Panc1 (cell line): ENCODE measurements at regions not wholly inside any gene's neighbourhood (a gene's known extent, or its start where the extent isn't known, plus 50 kb on each side); places are given as distances from the start of the nearest gene placed in this dataset.

ENCODE experiments used
- ATAC-seq: fragments of 200-7000 bp; cut with Tn5 transposase; 2 replicates; pipeline ENCODE4 v1.9.1; 2020; ENCODE audit warnings: mild to moderate bottlenecking, moderate library complexity
- BruUV-seq: library from RNA; stranded (reverse); fragments of 400-500 nt; replicated peaks from 2 replicates; lab custom pipeline; 2021; lab: Mats Ljungman, UMichigan
- CTCF ChIA-PET: fragments of 300-600 bp; sonication (Branson Sonifier 250); formaldehyde crosslinking; loops from one replicate; lab custom pipeline; 2022; ENCODE audit warnings: antibody characterized with exemption; lab: Charles Lee
- POLR2A ChIA-PET: fragments of 300-600 bp; sonication (Branson Sonifier 250); formaldehyde crosslinking; loops from one replicate; lab custom pipeline; 2022; ENCODE audit warnings: antibody characterized with exemption; lab: Charles Lee
- DNase-seq: peaks from one replicate; pipeline ENCODE4 v3.0.0-alpha.2; 2010; ENCODE audit warnings: low read depth, low spot score
- H3K27ac ChIP-seq: 2 replicates; pipeline ENCODE4 v1.5.1; 2011; ENCODE audit warnings: mild to moderate bottlenecking, low read length, inconsistent platforms
- H3K27me3 ChIP-seq: fragments of 200-500 bp; sonication (Bioruptor generic); 2 replicates; pipeline ENCODE4 v1.6.0; 2014; ENCODE audit warnings: low read length, inconsistent platforms; ENCODE audit not compliant: control insufficient read depth, insufficient read depth
- H3K36me3 ChIP-seq: fragments of 200-500 bp; sonication (Bioruptor generic); 2 replicates; pipeline ENCODE4 v1.5.1; 2014; ENCODE audit warnings: inconsistent platforms, mild to moderate bottlenecking, low read length, moderate library complexity; ENCODE audit not compliant: control insufficient read depth, insufficient read depth
- H3K4me1 ChIP-seq: 2 replicates; pipeline ENCODE4 v1.5.1; 2011; ENCODE audit warnings: inconsistent platforms, mild to moderate bottlenecking, low read length, moderate library complexity; ENCODE audit not compliant: control insufficient read depth, insufficient read depth
- H3K4me3 ChIP-seq, 2 experiments: 2 replicates each; pipeline ENCODE4 v1.5.1; 2011 to 2012; ENCODE audit warnings: low read depth in 2 of 2, low read length in 2 of 2, mild to moderate bottlenecking in 2 of 2, inconsistent platforms in 1 of 2, moderate library complexity in 1 of 2
- H3K9me3 ChIP-seq: fragments of 200-500 bp; sonication (Bioruptor generic); 2 replicates; pipeline ENCODE4 v1.5.1; 2014; ENCODE audit warnings: low read depth, mild to moderate bottlenecking, inconsistent platforms, low read length, moderate library complexity; ENCODE audit not compliant: control insufficient read depth, insufficient read depth
- POLR2AphosphoS5 ChIP-seq: IDR thresholded peaks from 2 replicates; pipeline ENCODE4 v1.6.1; 2012; ENCODE audit warnings: mild to moderate bottlenecking, low read depth, low read length, moderate library complexity
- REST ChIP-seq, 2 experiments: IDR thresholded peaks; 2 replicates each; pipeline ENCODE4 v1.6.1; 2011 to 2012; ENCODE audit warnings: low read depth in 2 of 2, control low read depth in 1 of 2, low read length in 1 of 2, mild to moderate bottlenecking in 1 of 2, moderate library complexity in 1 of 2; ENCODE audit not compliant: insufficient read depth in 1 of 2
- SIN3A ChIP-seq: IDR thresholded peaks from 2 replicates; pipeline ENCODE4 v1.6.1; 2012; ENCODE audit warnings: low read depth, mild to moderate bottlenecking, low read length, moderate library complexity, borderline replicate concordance; ENCODE audit not compliant: insufficient read depth
- TCF7L2 ChIP-seq: IDR thresholded peaks from 2 replicates; pipeline ENCODE4 v1.6.1; 2011; ENCODE audit warnings: mild to moderate bottlenecking, low read depth, low read length, inconsistent platforms
- in situ Hi-C: cut with HindIII; loops from 2 replicates; pipeline ENCODE4 v1.10.0; 2016; ENCODE audit warnings: low sequenced_read_pairs, low pct_unique_long_range_greater_than_20kb
- intact Hi-C: fragments of 100-400 bp; cut with micrococcal nuclease; formaldehyde crosslinking; loops from one replicate; pipeline ENCODE4 v1.10.0; 2022; ENCODE audit not compliant: unreplicated experiment
- TF ChIP-seq, protein P1 (sequence below): fragments of 450-650 bp; IDR thresholded peaks from 2 replicates; pipeline ENCODE4 v1.5.1; 2017; ENCODE audit warnings: mild to moderate bottlenecking

DNA sequence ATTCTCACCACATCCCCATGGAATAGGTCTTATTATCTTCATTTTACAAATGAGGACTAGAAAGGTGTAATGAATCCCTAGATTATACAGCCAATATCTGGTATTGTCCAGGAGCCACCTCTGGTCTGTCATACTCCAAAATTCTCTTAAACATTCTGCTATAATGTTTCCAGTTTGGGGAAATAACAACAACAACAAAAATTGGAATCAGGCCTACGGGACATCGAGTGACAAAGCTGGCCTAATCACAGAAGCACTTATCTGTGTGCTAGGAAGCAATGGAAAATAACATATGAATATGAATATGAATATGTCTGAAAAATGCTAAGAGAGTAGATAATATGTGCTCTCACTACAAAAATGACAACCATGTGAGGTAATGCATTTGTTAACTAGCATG lies 264.1 kb downstream of the GASK1B start:
- Histone ChIP-seq H3K36me3 (no peaks in the 10 kb centered on the region), H3K4me1 (no peaks in the 10 kb centered on the region), H3K9me3 (no peaks in the 10 kb centered on the region), H3K27ac (no peak overlapping the region), H3K4me3 (no peak overlapping the region), H3K27me3 (no peaks in the 10 kb centered on the region)
- DNase-seq (no peak), ATAC-seq (no peak)
- TF ChIP-seq SIN3A (no peak), REST (IDR thresholded peaks at IDR 0.05; ENCODE audit: insufficient read depth in 1 of 2, low read depth in 2 of 2, low read length in 1 of 2) (no peak), POLR2AphosphoS5 (no peak), TCF7L2 (no peak)
- TF ChIP-seq, protein P1, sequence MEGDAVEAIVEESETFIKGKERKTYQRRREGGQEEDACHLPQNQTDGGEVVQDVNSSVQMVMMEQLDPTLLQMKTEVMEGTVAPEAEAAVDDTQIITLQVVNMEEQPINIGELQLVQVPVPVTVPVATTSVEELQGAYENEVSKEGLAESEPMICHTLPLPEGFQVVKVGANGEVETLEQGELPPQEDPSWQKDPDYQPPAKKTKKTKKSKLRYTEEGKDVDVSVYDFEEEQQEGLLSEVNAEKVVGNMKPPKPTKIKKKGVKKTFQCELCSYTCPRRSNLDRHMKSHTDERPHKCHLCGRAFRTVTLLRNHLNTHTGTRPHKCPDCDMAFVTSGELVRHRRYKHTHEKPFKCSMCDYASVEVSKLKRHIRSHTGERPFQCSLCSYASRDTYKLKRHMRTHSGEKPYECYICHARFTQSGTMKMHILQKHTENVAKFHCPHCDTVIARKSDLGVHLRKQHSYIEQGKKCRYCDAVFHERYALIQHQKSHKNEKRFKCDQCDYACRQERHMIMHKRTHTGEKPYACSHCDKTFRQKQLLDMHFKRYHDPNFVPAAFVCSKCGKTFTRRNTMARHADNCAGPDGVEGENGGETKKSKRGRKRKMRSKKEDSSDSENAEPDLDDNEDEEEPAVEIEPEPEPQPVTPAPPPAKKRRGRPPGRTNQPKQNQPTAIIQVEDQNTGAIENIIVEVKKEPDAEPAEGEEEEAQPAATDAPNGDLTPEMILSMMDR = no peak
- no TSS peak for BruUV-seq
- intact Hi-C loops (no loop called here), in situ Hi-C loops (no loop called here)
- ChIA-PET POLR2A (no interaction called here), CTCF (no interaction called here)

- H3K4me3 ChIP-seq = no peak overlapping the region
- no peaks in the 10 kb centered on the region for H3K36me3 ChIP-seq
- in situ Hi-C loops = no loop called here
- ATAC-seq = no peak
- no peak for DNase-seq
- no peaks in the 10 kb centered on the region for H3K4me1 ChIP-seq
- no peak overlapping the region for H3K27ac ChIP-seq
- H3K27me3 ChIP-seq = no peaks in the 10 kb centered on the region
- H3K9me3 ChIP-seq = no peaks in the 10 kb centered on the region
- CTCF ChIA-PET = no interaction called here
- TF ChIP-seq REST (IDR thresholded peaks at IDR 0.05; ENCODE audit: insufficient read depth in 1 of 2, low read depth in 2 of 2, low read length in 1 of 2) = no peak
- TF ChIP-seq TCF7L2 = no peak
- TF ChIP-seq SIN3A = no peak
- TF ChIP-seq, protein P1 = no peak
- TF ChIP-seq POLR2AphosphoS5 = no peak
- no TSS peak for BruUV-seq
- POLR2A ChIA-PET = no interaction called here
- intact Hi-C loops = no loop called here
Measured at GRCh38 chr4:157908031-157908430, 264.8 kb downstream of the GASK1B start.
